ENCODE measurements at regions not wholly inside any gene's neighbourhood (a gene's known extent, or its start where the extent isn't known, plus 50 kb on each side); places are given as distances from the start of the nearest gene placed in this dataset.

GRCh38 chr3:72479651-72480215, 368.5 kb downstream of the SHQ1 start:
- TF ChIP-seq, protein P1, sequence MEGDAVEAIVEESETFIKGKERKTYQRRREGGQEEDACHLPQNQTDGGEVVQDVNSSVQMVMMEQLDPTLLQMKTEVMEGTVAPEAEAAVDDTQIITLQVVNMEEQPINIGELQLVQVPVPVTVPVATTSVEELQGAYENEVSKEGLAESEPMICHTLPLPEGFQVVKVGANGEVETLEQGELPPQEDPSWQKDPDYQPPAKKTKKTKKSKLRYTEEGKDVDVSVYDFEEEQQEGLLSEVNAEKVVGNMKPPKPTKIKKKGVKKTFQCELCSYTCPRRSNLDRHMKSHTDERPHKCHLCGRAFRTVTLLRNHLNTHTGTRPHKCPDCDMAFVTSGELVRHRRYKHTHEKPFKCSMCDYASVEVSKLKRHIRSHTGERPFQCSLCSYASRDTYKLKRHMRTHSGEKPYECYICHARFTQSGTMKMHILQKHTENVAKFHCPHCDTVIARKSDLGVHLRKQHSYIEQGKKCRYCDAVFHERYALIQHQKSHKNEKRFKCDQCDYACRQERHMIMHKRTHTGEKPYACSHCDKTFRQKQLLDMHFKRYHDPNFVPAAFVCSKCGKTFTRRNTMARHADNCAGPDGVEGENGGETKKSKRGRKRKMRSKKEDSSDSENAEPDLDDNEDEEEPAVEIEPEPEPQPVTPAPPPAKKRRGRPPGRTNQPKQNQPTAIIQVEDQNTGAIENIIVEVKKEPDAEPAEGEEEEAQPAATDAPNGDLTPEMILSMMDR (IDR thresholded peaks at IDR 0.05; ENCODE audit: partially characterized antibody, unreplicated experiment) = no peak
- Mint-ChIP-seq H3K36me3 (ENCODE audit: unreplicated experiment) (peaks cover 5% of the 10 kb centered on the region), H3K27me3 (ENCODE audit: unreplicated experiment) (no peaks in the 10 kb centered on the region)

GRCh38 chr3:72476139-72476483, 372.1 kb downstream of the SHQ1 start:
- Mint-ChIP-seq H3K9me3 (ENCODE audit: unreplicated experiment) (no peaks in the 10 kb centered on the region), H3K27ac (ENCODE audit: unreplicated experiment) (no peak overlapping the region), H3K4me1 (ENCODE audit: low read depth, unreplicated experiment) (peaks cover 5% of the 10 kb centered on the region), H3K36me3 (ENCODE audit: unreplicated experiment) (peaks cover 5% of the 10 kb centered on the region), H3K4me3 (ENCODE audit: unreplicated experiment) (no peak overlapping the region), H3K27me3 (ENCODE audit: unreplicated experiment) (no peaks in the 10 kb centered on the region)
- DNase-seq = no peak
- TF ChIP-seq, protein P1 (IDR thresholded peaks at IDR 0.05; ENCODE audit: partially characterized antibody, unreplicated experiment) = no peak

More at GRCh38 chr3:72479651-72480215, 368.5 kb downstream of the SHQ1 start:
- no peaks in the 10 kb centered on the region for H3K9me3 Mint-ChIP-seq (ENCODE audit: unreplicated experiment)
- no peak overlapping the region for H3K27ac Mint-ChIP-seq (ENCODE audit: unreplicated experiment)
- no peaks in the 10 kb centered on the region for H3K4me1 Mint-ChIP-seq (ENCODE audit: low read depth, unreplicated experiment)
- H3K4me3 Mint-ChIP-seq (ENCODE audit: unreplicated experiment) = no peak overlapping the region
- DNase-seq = no peak

DNA sequence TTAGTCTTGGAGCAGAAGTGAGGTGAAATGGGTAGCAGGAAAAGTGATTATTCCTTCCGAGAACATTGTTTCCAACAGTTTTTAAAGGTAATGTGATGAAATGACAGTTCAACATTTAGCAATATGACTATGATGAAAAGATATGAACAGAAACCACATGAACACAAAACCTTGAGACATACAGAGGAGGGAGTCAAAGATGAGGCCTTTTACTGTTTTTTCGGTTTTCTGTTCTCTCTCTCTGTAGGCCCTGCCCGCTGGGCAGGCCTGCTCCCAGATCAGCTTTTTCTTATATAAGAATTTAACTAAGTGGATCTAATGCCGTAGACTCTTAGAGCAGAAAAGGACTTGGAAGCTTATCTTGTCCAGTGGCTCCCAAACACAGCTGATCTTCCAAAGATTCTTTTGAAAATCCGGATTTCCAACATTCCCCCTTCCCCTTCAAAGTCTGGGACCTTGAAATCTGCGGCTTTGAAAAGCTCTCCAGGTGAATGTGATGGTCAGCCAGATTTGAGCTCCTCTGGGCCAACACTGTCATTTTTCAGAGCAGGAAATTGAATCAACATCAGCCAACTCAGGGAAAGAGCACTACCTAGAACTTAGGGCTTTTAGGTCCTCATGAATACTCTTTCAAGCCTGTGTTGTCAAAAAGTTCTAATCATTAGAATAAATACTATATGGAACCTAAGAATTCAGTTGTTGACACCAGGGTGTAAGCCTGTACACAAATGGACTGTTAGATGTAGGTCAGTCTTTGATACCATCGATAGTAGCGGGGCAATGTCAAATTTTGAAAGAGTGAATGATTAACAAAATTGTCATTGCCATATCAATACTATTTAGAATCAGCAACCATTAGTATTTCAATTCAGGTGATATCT, 372.7 kb downstream of the SHQ1 start:
- peaks cover 5% of the 10 kb centered on the region for H3K36me3 Mint-ChIP-seq (ENCODE audit: unreplicated experiment)
- H3K9me3 Mint-ChIP-seq (ENCODE audit: unreplicated experiment) = no peaks in the 10 kb centered on the region
- no peak overlapping the region for H3K4me3 Mint-ChIP-seq (ENCODE audit: unreplicated experiment)
- no peaks in the 10 kb centered on the region for H3K27me3 Mint-ChIP-seq (ENCODE audit: unreplicated experiment)
- DNase-seq = no peak
- no peak overlapping the region for H3K27ac Mint-ChIP-seq (ENCODE audit: unreplicated experiment)
- H3K4me1 Mint-ChIP-seq (ENCODE audit: low read depth, unreplicated experiment) = peaks cover 10% of the 10 kb centered on the region
- TF ChIP-seq, protein P1 (IDR thresholded peaks at IDR 0.05; ENCODE audit: partially characterized antibody, unreplicated experiment) = no peak

GRCh38 chr3:72474775-72475174, 373.5 kb downstream of the SHQ1 start:
- TF ChIP-seq, protein P1 (IDR thresholded peaks at IDR 0.05; ENCODE audit: partially characterized antibody, unreplicated experiment) = no peak
- H3K4me3 Mint-ChIP-seq (ENCODE audit: unreplicated experiment) = no peak overlapping the region
- H3K27ac Mint-ChIP-seq (ENCODE audit: unreplicated experiment) = no peak overlapping the region
- peaks cover under 1% of the 10 kb centered on the region for H3K9me3 Mint-ChIP-seq (ENCODE audit: unreplicated experiment)
- peaks cover 12% of the 10 kb centered on the region for H3K4me1 Mint-ChIP-seq (ENCODE audit: low read depth, unreplicated experiment)
- peaks cover 3% of the 10 kb centered on the region for H3K36me3 Mint-ChIP-seq (ENCODE audit: unreplicated experiment)
- H3K27me3 Mint-ChIP-seq (ENCODE audit: unreplicated experiment) = no peaks in the 10 kb centered on the region
- DNase-seq = no peak

GRCh38 chr3:72473156-72473555, 375.1 kb downstream of the SHQ1 start:
- no peak overlapping the region for H3K27ac Mint-ChIP-seq (ENCODE audit: unreplicated experiment)
- H3K9me3 Mint-ChIP-seq (ENCODE audit: unreplicated experiment) = peaks cover 3% of the 10 kb centered on the region
- no peaks in the 10 kb centered on the region for H3K27me3 Mint-ChIP-seq (ENCODE audit: unreplicated experiment)
- TF ChIP-seq, protein P1 (IDR thresholded peaks at IDR 0.05; ENCODE audit: partially characterized antibody, unreplicated experiment) = no peak
- H3K4me3 Mint-ChIP-seq (ENCODE audit: unreplicated experiment) = no peak overlapping the region
- no peak for DNase-seq
- H3K4me1 Mint-ChIP-seq (ENCODE audit: low read depth, unreplicated experiment) = peaks cover 12% of the 10 kb centered on the region
- no peaks in the 10 kb centered on the region for H3K36me3 Mint-ChIP-seq (ENCODE audit: unreplicated experiment)

Data from glutamatergic neuron (in vitro differentiated cells).